Thyroid gland (tissue), 4 donors: ENCODE measurements at regions not wholly inside any gene's neighbourhood (a gene's known extent, or its start where the extent isn't known, plus 50 kb on each side); places are given as distances from the start of the nearest gene placed in this dataset.

ENCODE experiments used
- POLR2A ChIP-seq, 2 donors: fragments of 450-650 bp; IDR thresholded peaks; one replicate each; pipeline ENCODE4 v1.6.1; 2017; ENCODE audit warnings: antibody characterized with exemption in 2 of 2, mild to moderate bottlenecking in 2 of 2, moderate library complexity in 1 of 2
- TF ChIP-seq, protein P1 (sequence below), 6 experiments: fragments of 200-600 bp in 3 of 6; fragments of 450-650 bp in 3 of 6; sonication (generic) in 3 of 6; IDR thresholded peaks; one replicate each; pipeline ENCODE4 v1.5.1; 2016 to 2019; ENCODE audit warnings: antibody characterized with exemption in 6 of 6, mild to moderate bottlenecking in 2 of 6, inconsistent platforms in 1 of 6, moderate library complexity in 1 of 6

DNA sequence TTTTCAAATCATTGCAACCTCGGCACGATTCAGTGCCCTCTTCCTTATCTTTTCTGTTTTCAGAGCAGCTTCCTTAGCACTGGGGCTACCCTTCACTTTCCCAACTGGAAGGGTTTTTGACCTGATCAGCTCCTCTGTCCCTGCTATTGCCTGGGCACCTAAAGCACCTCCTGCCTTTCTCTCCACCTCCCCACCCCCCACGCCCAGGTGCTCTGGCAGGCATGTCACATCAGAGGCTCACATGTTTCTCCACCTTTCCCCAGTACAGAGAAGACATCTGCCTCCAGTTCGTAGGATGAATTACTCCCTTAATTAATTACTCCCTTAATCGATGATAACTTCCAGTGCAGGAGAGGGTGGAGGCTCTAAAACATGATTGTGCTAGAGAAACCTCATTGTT lies 88.7 kb upstream of the LCLAT1 start:
- TF ChIP-seq, protein P1, sequence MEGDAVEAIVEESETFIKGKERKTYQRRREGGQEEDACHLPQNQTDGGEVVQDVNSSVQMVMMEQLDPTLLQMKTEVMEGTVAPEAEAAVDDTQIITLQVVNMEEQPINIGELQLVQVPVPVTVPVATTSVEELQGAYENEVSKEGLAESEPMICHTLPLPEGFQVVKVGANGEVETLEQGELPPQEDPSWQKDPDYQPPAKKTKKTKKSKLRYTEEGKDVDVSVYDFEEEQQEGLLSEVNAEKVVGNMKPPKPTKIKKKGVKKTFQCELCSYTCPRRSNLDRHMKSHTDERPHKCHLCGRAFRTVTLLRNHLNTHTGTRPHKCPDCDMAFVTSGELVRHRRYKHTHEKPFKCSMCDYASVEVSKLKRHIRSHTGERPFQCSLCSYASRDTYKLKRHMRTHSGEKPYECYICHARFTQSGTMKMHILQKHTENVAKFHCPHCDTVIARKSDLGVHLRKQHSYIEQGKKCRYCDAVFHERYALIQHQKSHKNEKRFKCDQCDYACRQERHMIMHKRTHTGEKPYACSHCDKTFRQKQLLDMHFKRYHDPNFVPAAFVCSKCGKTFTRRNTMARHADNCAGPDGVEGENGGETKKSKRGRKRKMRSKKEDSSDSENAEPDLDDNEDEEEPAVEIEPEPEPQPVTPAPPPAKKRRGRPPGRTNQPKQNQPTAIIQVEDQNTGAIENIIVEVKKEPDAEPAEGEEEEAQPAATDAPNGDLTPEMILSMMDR (IDR thresholded peaks at IDR 0.05), result no peak
- TF ChIP-seq POLR2A (IDR thresholded peaks at IDR 0.05), result no peak
